RKO (cell line): ENCODE measurements at regions not wholly inside any gene's neighbourhood (a gene's known extent, or its start where the extent isn't known, plus 50 kb on each side); places are given as distances from the start of the nearest gene placed in this dataset.

ENCODE experiments used
- DNase-seq: peaks from one replicate; pipeline ENCODE4 v3.0.0-alpha.2; 2016; ENCODE audit warnings: low spot score

GRCh38 chr15:39479911-39480310, 101.0 kb upstream of the THBS1 start:
- DNase-seq = no peak

GRCh38 chr15:39482459-39482858, 98.4 kb upstream of the THBS1 start:
- DNase-seq = no peak

GRCh38 chr15:39486621-39487457, 94.0 kb upstream of the THBS1 start:
- DNase-seq = no peak

- no peak for DNase-seq
Observed at GRCh38 chr15:39487458-39487735, 93.5 kb upstream of the THBS1 start.

GRCh38 chr15:39488516-39488915, 92.4 kb upstream of the THBS1 start:
- DNase-seq = no peak

GRCh38 chr15:39488961-39489360, 91.9 kb upstream of the THBS1 start:
- DNase-seq = no peak

- DNase-seq = no peak
Observed at GRCh38 chr15:39491115-39491885, 89.6 kb upstream of the THBS1 start.

GRCh38 chr15:39491886-39492490, 88.9 kb upstream of the THBS1 start:
- no peak for DNase-seq

- no peak for DNase-seq
Observed at GRCh38 chr15:39493424-39494067, 87.3 kb upstream of the THBS1 start.

- DNase-seq = no peak
Observed at GRCh38 chr15:39494462-39494861, 86.4 kb upstream of the THBS1 start.

- no peak for DNase-seq
Observed at GRCh38 chr15:39495871-39496840, 84.7 kb upstream of the THBS1 start.

GRCh38 chr15:39497016-39497758, 83.7 kb upstream of the THBS1 start:
- no peak for DNase-seq

GRCh38 chr15:39497759-39498565, 82.9 kb upstream of the THBS1 start:
- no peak for DNase-seq

- no peak for DNase-seq
Observed at GRCh38 chr15:39498629-39499028, 82.2 kb upstream of the THBS1 start.

- DNase-seq = no peak
Observed at GRCh38 chr15:39499042-39499441, 81.8 kb upstream of the THBS1 start.

- DNase-seq = no peak
Observed at GRCh38 chr15:39499681-39500080, 81.2 kb upstream of the THBS1 start.

GRCh38 chr15:39501366-39502081, 79.4 kb upstream of the THBS1 start:
- DNase-seq = no peak

GRCh38 chr15:39502082-39502447, 78.8 kb upstream of the THBS1 start:
- DNase-seq = no peak

GRCh38 chr15:39502611-39503195, 78.2 kb upstream of the THBS1 start:
- no peak for DNase-seq
